DND-41 (cell line): ENCODE measurements at regions not wholly inside any gene's neighbourhood (a gene's known extent, or its start where the extent isn't known, plus 50 kb on each side); places are given as distances from the start of the nearest gene placed in this dataset.

Experiments used
- ATAC-seq: fragments of 200-7000 bp; cut with Tn5 transposase; 3 replicates; pipeline ENCODE4 v1.9.1; 2021; ENCODE audit warnings: low read depth; ENCODE audit not compliant: insufficient read depth
- DNase-seq: peaks from one replicate; pipeline ENCODE4 v3.0.0-alpha.2; 2020
- H2AFZ ChIP-seq: 2 replicates; pipeline ENCODE4 v1.6.0; 2012; ENCODE audit warnings: low read depth, low read length
- H3K27ac ChIP-seq: 2 replicates; pipeline ENCODE4 v1.5.1; 2012; ENCODE audit warnings: low read length, inconsistent platforms
- H3K27me3 ChIP-seq: fragments of 200-600 bp; sonication (generic); 2 replicates; pipeline ENCODE4 v1.6.0; 2012; ENCODE audit warnings: low read length, mild to moderate bottlenecking, inconsistent platforms; ENCODE audit not compliant: insufficient read depth, poor library complexity
- H3K36me3 ChIP-seq: 2 replicates; pipeline ENCODE4 v1.5.1; 2012; ENCODE audit warnings: low read length, inconsistent platforms; ENCODE audit not compliant: insufficient read depth
- H3K4me1 ChIP-seq: 2 replicates; pipeline ENCODE4 v1.5.1; 2012; ENCODE audit warnings: mild to moderate bottlenecking, low read length; ENCODE audit not compliant: insufficient read depth
- H3K4me2 ChIP-seq: 2 replicates; pipeline ENCODE4 v1.6.0; 2012; ENCODE audit warnings: mild to moderate bottlenecking, moderate library complexity, low read length, inconsistent platforms; ENCODE audit not compliant: insufficient read depth
- H3K4me3 ChIP-seq, 2 experiments: fragments of 200-600 bp in 1 of 2; shearing (Covaris generic) in 1 of 2; 2 replicates each; pipeline ENCODE4 v1.5.1; 2012 to 2016; ENCODE audit warnings: inconsistent platforms in 2 of 2, low read length in 2 of 2, mild to moderate bottlenecking in 2 of 2, low read depth in 1 of 2, moderate library complexity in 1 of 2
- H3K79me2 ChIP-seq: 2 replicates; pipeline ENCODE4 v1.6.0; 2012; ENCODE audit warnings: low read length, inconsistent platforms; ENCODE audit not compliant: insufficient read depth
- H3K9ac ChIP-seq: 2 replicates; pipeline ENCODE4 v1.6.0; 2012; ENCODE audit warnings: low read depth, mild to moderate bottlenecking, inconsistent platforms, low read length, moderate library complexity
- H3K9me3 ChIP-seq: 2 replicates; pipeline ENCODE4 v1.5.1; 2012; ENCODE audit warnings: low read length, moderate library complexity, mild to moderate bottlenecking, inconsistent platforms; ENCODE audit not compliant: insufficient read depth, severe bottlenecking
- H4K20me1 ChIP-seq: 2 replicates; pipeline ENCODE4 v1.6.0; 2012; ENCODE audit warnings: low read length; ENCODE audit not compliant: insufficient read depth
- EZH2 ChIP-seq: IDR thresholded peaks from 3 replicates; pipeline ENCODE4 v1.6.1; 2012; ENCODE audit warnings: borderline replicate concordance, low read depth, mild to moderate bottlenecking, moderate library complexity, low read length, inconsistent platforms; ENCODE audit not compliant: severe bottlenecking
- TF ChIP-seq, protein P1 (sequence below): IDR thresholded peaks from 2 replicates; pipeline ENCODE4 v1.5.1; 2012; ENCODE audit warnings: borderline replicate concordance, low read length, moderate library complexity, mild to moderate bottlenecking; ENCODE audit not compliant: poor library complexity, severe bottlenecking; ENCODE audit errors: extremely low read depth

DNA sequence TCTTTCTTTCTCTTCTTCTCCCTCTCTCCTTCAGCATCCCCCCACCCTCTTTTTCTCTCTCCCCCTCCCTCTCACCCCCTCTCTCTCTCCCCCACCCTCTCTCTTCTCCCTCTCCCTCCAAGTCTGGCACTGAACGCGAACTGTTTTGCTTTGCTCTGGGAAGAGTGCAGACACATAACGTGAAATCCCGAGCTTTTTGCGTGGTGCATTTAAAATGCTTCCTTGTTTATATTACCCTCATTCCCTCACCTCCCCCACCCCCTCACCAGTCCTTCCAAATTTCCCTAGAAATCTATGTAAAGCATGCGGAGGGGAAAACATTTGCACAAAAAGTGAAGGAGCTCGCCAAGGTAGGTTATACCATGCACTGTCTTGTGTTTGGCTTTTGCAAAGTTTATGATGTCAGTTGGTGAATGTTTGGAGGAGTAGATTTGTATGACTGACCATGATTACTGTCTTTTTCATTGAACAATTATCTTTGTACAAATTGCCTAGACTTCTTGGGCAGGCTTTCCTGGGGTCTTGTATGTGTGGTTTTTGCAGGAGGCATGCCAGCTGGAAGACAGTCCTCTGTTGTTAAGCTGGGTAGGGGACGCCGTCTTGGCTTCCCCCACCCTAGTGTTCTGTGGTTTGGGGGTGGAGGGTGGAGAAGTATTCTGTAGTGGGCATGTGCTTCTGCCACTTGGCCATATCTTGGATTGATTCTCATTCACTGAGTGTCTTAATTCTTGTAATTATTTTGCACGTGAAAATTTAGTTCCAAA, 123.7 kb upstream of the HSD17B12 start:
- H2AFZ ChIP-seq: no peak overlapping the region
- H3K4me2 ChIP-seq: no peak overlapping the region
- TF ChIP-seq, protein P1, sequence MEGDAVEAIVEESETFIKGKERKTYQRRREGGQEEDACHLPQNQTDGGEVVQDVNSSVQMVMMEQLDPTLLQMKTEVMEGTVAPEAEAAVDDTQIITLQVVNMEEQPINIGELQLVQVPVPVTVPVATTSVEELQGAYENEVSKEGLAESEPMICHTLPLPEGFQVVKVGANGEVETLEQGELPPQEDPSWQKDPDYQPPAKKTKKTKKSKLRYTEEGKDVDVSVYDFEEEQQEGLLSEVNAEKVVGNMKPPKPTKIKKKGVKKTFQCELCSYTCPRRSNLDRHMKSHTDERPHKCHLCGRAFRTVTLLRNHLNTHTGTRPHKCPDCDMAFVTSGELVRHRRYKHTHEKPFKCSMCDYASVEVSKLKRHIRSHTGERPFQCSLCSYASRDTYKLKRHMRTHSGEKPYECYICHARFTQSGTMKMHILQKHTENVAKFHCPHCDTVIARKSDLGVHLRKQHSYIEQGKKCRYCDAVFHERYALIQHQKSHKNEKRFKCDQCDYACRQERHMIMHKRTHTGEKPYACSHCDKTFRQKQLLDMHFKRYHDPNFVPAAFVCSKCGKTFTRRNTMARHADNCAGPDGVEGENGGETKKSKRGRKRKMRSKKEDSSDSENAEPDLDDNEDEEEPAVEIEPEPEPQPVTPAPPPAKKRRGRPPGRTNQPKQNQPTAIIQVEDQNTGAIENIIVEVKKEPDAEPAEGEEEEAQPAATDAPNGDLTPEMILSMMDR: no peak
- no peak for TF ChIP-seq EZH2
- H3K4me3 ChIP-seq: no peak overlapping the region
- no peaks in the 10 kb centered on the region for H3K9me3 ChIP-seq
- DNase-seq (no peak), ATAC-seq (no peak)
- H4K20me1 ChIP-seq: no peaks in the 10 kb centered on the region
- H3K36me3 ChIP-seq: no peaks in the 10 kb centered on the region
- H3K79me2 ChIP-seq: no peaks in the 10 kb centered on the region
- H3K4me1 ChIP-seq: peaks cover 7% of the 10 kb centered on the region
- no peak overlapping the region for H3K9ac ChIP-seq
- peaks cover 10% of the 10 kb centered on the region for H3K27me3 ChIP-seq
- no peak overlapping the region for H3K27ac ChIP-seq

DNA sequence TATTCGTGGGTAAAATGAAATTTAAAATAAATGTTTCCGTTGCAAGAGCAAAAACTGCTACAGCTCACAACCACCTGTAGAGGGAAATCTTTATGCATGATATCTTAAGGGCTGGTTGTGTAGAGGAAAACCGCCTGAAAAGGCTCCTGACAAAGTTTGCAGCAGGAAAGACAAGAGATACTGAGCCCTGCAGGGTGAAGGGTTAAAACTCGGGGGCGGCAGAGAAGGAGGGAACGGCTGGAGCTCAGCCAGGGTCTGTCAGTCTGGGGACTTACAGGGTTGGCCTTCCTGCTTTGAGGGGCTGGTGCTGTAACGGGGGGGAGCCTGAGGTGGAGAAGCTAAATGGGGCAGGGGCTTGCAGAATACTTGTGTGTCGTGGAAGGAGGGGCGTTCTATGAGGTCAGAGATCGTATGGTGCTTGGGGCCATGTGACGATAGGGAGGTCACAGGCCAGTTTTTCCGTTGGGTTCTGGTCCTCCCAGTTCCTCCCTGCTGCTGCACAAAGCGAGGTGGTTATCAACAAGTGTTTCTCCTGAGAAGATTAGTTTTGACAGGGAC, 122.9 kb upstream of the HSD17B12 start:
- Histone ChIP-seq H3K9ac (no peak overlapping the region), H3K27ac (no peak overlapping the region), H3K36me3 (no peaks in the 10 kb centered on the region), H3K4me2 (no peak overlapping the region), H3K27me3 (peaks cover 10% of the 10 kb centered on the region), H2AFZ (no peak overlapping the region), H3K79me2 (no peaks in the 10 kb centered on the region), H4K20me1 (no peaks in the 10 kb centered on the region), H3K4me3 (no peak overlapping the region), H3K9me3 (no peaks in the 10 kb centered on the region), H3K4me1 (peaks cover 7% of the 10 kb centered on the region)
- no peak for DNase-seq
- TF ChIP-seq, protein P1: no peak
- no peak for TF ChIP-seq EZH2
- ATAC-seq: no peak

DNA sequence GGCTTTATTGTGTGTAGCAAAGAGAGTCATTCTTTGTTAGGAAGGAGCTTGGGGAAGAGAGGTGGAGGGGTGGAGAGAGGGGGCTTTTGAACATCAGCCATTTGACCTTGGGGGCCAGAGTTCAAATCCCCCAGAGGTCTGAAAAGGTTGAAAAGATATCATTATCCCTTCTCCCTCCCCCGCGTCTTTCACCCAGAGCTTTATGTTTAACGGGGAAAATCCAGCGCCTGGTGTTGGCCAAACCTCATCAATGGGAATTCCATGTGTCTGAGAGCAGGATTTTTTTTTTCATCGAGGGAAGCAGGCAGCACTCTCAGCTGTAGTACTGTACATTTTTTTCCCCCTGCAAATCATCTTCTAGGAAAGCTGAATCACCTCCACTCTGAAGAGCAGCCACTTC, 122.4 kb upstream of the HSD17B12 start:
- H3K4me3 ChIP-seq: no peak overlapping the region
- H3K36me3 ChIP-seq: no peaks in the 10 kb centered on the region
- TF ChIP-seq EZH2: no peak
- TF ChIP-seq, protein P1: no peak
- H3K27me3 ChIP-seq: peaks cover 10% of the 10 kb centered on the region
- H2AFZ ChIP-seq: no peak overlapping the region
- H3K9me3 ChIP-seq: no peaks in the 10 kb centered on the region
- no peaks in the 10 kb centered on the region for H3K79me2 ChIP-seq
- DNase-seq (no peak), ATAC-seq (no peak)
- no peak overlapping the region for H3K4me2 ChIP-seq
- no peak overlapping the region for H3K27ac ChIP-seq
- no peak overlapping the region for H3K9ac ChIP-seq
- peaks cover 5% of the 10 kb centered on the region for H3K4me1 ChIP-seq
- H4K20me1 ChIP-seq: no peaks in the 10 kb centered on the region
